HuH-7.5 (cell line): ENCODE measurements at regions not wholly inside any gene's neighbourhood (a gene's known extent, or its start where the extent isn't known, plus 50 kb on each side); places are given as distances from the start of the nearest gene placed in this dataset.

Source experiments
- DNase-seq: peaks from one replicate; pipeline ENCODE4 v3.0.0; 2011; ENCODE audit warnings: low spot score

GRCh38 chr20:39875492-39876110, 813.4 kb downstream of the MAFB start:
- no peak for DNase-seq

GRCh38 chr20:39874049-39874893, 814.8 kb downstream of the MAFB start:
- DNase-seq = no peak

- DNase-seq = no peak
Measured at GRCh38 chr20:39873286-39873685, 815.8 kb downstream of the MAFB start.

GRCh38 chr20:39871013-39871412, 818.0 kb downstream of the MAFB start:
- DNase-seq = no peak

- no peak for DNase-seq
Measured at GRCh38 chr20:39865446-39865845, 823.6 kb downstream of the MAFB start.

GRCh38 chr20:39862470-39862891, 826.6 kb downstream of the MAFB start:
- no peak for DNase-seq

- DNase-seq = no peak
Measured at GRCh38 chr20:39861381-39861780, 827.7 kb downstream of the MAFB start.

- DNase-seq = no peak
Measured at GRCh38 chr20:39857835-39858234, 831.2 kb downstream of the MAFB start.

GRCh38 chr20:39857187-39857586, 831.8 kb downstream of the MAFB start:
- no peak for DNase-seq

GRCh38 chr20:39855799-39856198, 833.2 kb downstream of the MAFB start:
- DNase-seq = no peak

GRCh38 chr20:39855056-39855455, 834.0 kb downstream of the MAFB start:
- no peak for DNase-seq

GRCh38 chr20:39853636-39854035, 835.4 kb downstream of the MAFB start:
- no peak for DNase-seq

- no peak for DNase-seq
Measured at GRCh38 chr20:39853050-39853449, 836.0 kb downstream of the MAFB start.

GRCh38 chr20:39851459-39851858, 837.6 kb downstream of the MAFB start:
- DNase-seq = no peak

- DNase-seq = no peak
Measured at GRCh38 chr20:39850821-39851330, 838.2 kb downstream of the MAFB start.

- DNase-seq = no peak
Measured at GRCh38 chr20:39850246-39850645, 838.8 kb downstream of the MAFB start.

GRCh38 chr20:39849664-39850063, 839.4 kb downstream of the MAFB start:
- DNase-seq = no peak

GRCh38 chr20:39849171-39849570, 839.9 kb downstream of the MAFB start:
- no peak for DNase-seq

GRCh38 chr20:39839399-39840119, 849.5 kb downstream of the MAFB start:
- no peak for DNase-seq

GRCh38 chr20:39837561-39837960, 851.5 kb downstream of the MAFB start:
- DNase-seq = no peak

- no peak for DNase-seq
Measured at GRCh38 chr20:39835130-39835842, 853.8 kb downstream of the MAFB start.

- no peak for DNase-seq
Measured at GRCh38 chr20:39830903-39831302, 858.1 kb downstream of the MAFB start.
